ENCODE measurements at regions not wholly inside any gene's neighbourhood (a gene's known extent, or its start where the extent isn't known, plus 50 kb on each side); places are given as distances from the start of the nearest gene placed in this dataset.

- no peak overlapping the region for H3K4me3 ChIP-seq (replicated peaks; ENCODE audit: low read depth, low read length)
- no peak for DNase-seq (ENCODE audit: extremely low read depth, low read depth)
- no peak for TF ChIP-seq CTCF (IDR thresholded peaks at IDR 0.05; ENCODE audit: low read depth, low read length, missing control alignments)
These were observed 286.1 kb upstream of the TENM3 start for GRCh38 chr4:181957088-181957487.

- no peak for DNase-seq (ENCODE audit: extremely low read depth, low read depth)
- TF ChIP-seq CTCF (IDR thresholded peaks at IDR 0.05; ENCODE audit: low read depth, low read length, missing control alignments) = no peak
- no peak overlapping the region for H3K4me3 ChIP-seq (replicated peaks; ENCODE audit: low read depth, low read length)
These were observed 284.8 kb upstream of the TENM3 start for GRCh38 chr4:181958446-181958845.

GRCh38 chr4:181959121-181959520 lies 284.1 kb upstream of the TENM3 start:
- DNase-seq (ENCODE audit: extremely low read depth, low read depth) = no peak
- no peak overlapping the region for H3K4me3 ChIP-seq (replicated peaks; ENCODE audit: low read depth, low read length)
- no peak for TF ChIP-seq CTCF (IDR thresholded peaks at IDR 0.05; ENCODE audit: low read depth, low read length, missing control alignments)

GRCh38 chr4:181960384-181960783 lies 282.8 kb upstream of the TENM3 start:
- no peak overlapping the region for H3K4me3 ChIP-seq (replicated peaks; ENCODE audit: low read depth, low read length)
- TF ChIP-seq CTCF (IDR thresholded peaks at IDR 0.05; ENCODE audit: low read depth, low read length, missing control alignments) = no peak
- DNase-seq (ENCODE audit: extremely low read depth, low read depth) = no peak

GRCh38 chr4:181962321-181962720 lies 280.9 kb upstream of the TENM3 start:
- DNase-seq (ENCODE audit: extremely low read depth, low read depth) = no peak
- no peak overlapping the region for H3K4me3 ChIP-seq (replicated peaks; ENCODE audit: low read depth, low read length)
- no peak for TF ChIP-seq CTCF (IDR thresholded peaks at IDR 0.05; ENCODE audit: low read depth, low read length, missing control alignments)

- TF ChIP-seq CTCF (IDR thresholded peaks at IDR 0.05; ENCODE audit: low read depth, low read length, missing control alignments) = no peak
- no peak overlapping the region for H3K4me3 ChIP-seq (replicated peaks; ENCODE audit: low read depth, low read length)
- no peak for DNase-seq (ENCODE audit: extremely low read depth, low read depth)
These were observed 278.5 kb upstream of the TENM3 start for GRCh38 chr4:181964731-181965130.

- DNase-seq (ENCODE audit: extremely low read depth, low read depth) = no peak
- H3K4me3 ChIP-seq (replicated peaks; ENCODE audit: low read depth, low read length) = no peak overlapping the region
- TF ChIP-seq CTCF (IDR thresholded peaks at IDR 0.05; ENCODE audit: low read depth, low read length, missing control alignments) = no peak
These were observed 277.1 kb upstream of the TENM3 start for GRCh38 chr4:181966104-181966551.

Data from HFF-Myc (cell line).